ENCODE measurements at regions not wholly inside any gene's neighbourhood (a gene's known extent, or its start where the extent isn't known, plus 50 kb on each side); places are given as distances from the start of the nearest gene placed in this dataset.

- no peaks in the 10 kb centered on the region for H3K36me3 ChIP-seq
- no peaks in the 10 kb centered on the region for H3K4me1 ChIP-seq
- TF ChIP-seq CTCF (IDR thresholded peaks at IDR 0.05) = no peak
- H3K9me3 ChIP-seq = no peaks in the 10 kb centered on the region
- H3K27me3 ChIP-seq = no peaks in the 10 kb centered on the region
- intact Hi-C loops (cut with DNase I) = no loop called here
- H3K27ac ChIP-seq = no peak overlapping the region
- no peak overlapping the region for H3K4me3 ChIP-seq
- DNase-seq (ENCODE audit: low spot score in 2 of 2) = no peak
Measured at GRCh38 chr2:235378246-235378645, 115.6 kb upstream of the AGAP1 start.

- no peak for TF ChIP-seq CTCF (IDR thresholded peaks at IDR 0.05)
- intact Hi-C loops (cut with DNase I) = no loop called here
- H3K27ac ChIP-seq = no peak overlapping the region
Measured at GRCh38 chr2:235378944-235379343, 114.9 kb upstream of the AGAP1 start.

GRCh38 chr2:235381261-235381912 is 112.5 kb upstream of the AGAP1 start:
- Histone ChIP-seq H3K4me3 (no peak overlapping the region), H3K27ac (no peak overlapping the region), H3K9me3 (no peaks in the 10 kb centered on the region), H3K4me1 (no peaks in the 10 kb centered on the region), H3K27me3 (no peaks in the 10 kb centered on the region), H3K36me3 (no peaks in the 10 kb centered on the region)
- DNase-seq (ENCODE audit: low spot score in 2 of 2) = no peak
- TF ChIP-seq CTCF (IDR thresholded peaks at IDR 0.05) = no peak
- intact Hi-C loops (cut with DNase I) = no loop called here

More at GRCh38 chr2:235378944-235379343, 114.9 kb upstream of the AGAP1 start:
- Histone ChIP-seq H3K4me1 (no peaks in the 10 kb centered on the region), H3K4me3 (no peak overlapping the region), H3K9me3 (no peaks in the 10 kb centered on the region), H3K36me3 (no peaks in the 10 kb centered on the region), H3K27me3 (no peaks in the 10 kb centered on the region)
- DNase-seq (ENCODE audit: low spot score in 2 of 2) = no peak

- no peak overlapping the region for H3K27ac ChIP-seq
- H3K4me3 ChIP-seq = no peak overlapping the region
- no peaks in the 10 kb centered on the region for H3K27me3 ChIP-seq
- no peak for TF ChIP-seq CTCF (IDR thresholded peaks at IDR 0.05)
- no peaks in the 10 kb centered on the region for H3K4me1 ChIP-seq
- no peaks in the 10 kb centered on the region for H3K36me3 ChIP-seq
- DNase-seq (ENCODE audit: low spot score in 2 of 2) = peak in 1 of 2 donors; percentile 30
- no peaks in the 10 kb centered on the region for H3K9me3 ChIP-seq
- intact Hi-C loops (cut with DNase I) = no loop called here
Measured at GRCh38 chr2:235382179-235382578, 111.7 kb upstream of the AGAP1 start.

- Histone ChIP-seq H3K4me3 (no peak overlapping the region), H3K9me3 (no peaks in the 10 kb centered on the region), H3K27ac (no peak overlapping the region), H3K36me3 (no peaks in the 10 kb centered on the region), H3K4me1 (no peaks in the 10 kb centered on the region), H3K27me3 (no peaks in the 10 kb centered on the region)
- DNase-seq (ENCODE audit: low spot score in 2 of 2) = peak in 1 of 2 donors; percentile 31
- TF ChIP-seq CTCF (IDR thresholded peaks at IDR 0.05) = no peak
- intact Hi-C loops (cut with DNase I) = no loop called here
Measured at GRCh38 chr2:235382601-235383000, 111.2 kb upstream of the AGAP1 start.
